Endothelial cell (in vitro differentiated cells): ENCODE measurements at regions not wholly inside any gene's neighbourhood (a gene's known extent, or its start where the extent isn't known, plus 50 kb on each side); places are given as distances from the start of the nearest gene placed in this dataset.
"Not testable (repeated sequence)": the region's sequence is repeated elsewhere in the genome, so short reads cannot be mapped to it uniquely, and the experiment has no call there.

Experiments
- DNase-seq: peaks from one replicate; pipeline ENCODE4 v3.0.0; 2021; ENCODE audit warnings: low spot score
- H3K27ac Mint-ChIP-seq: one replicate; pipeline ENCODE4 v1.8.0; 2021; ENCODE audit warnings: mixed read lengths, inconsistent platforms; ENCODE audit not compliant: unreplicated experiment
- H3K27me3 Mint-ChIP-seq: one replicate; pipeline ENCODE4 v1.8.0; 2021; ENCODE audit warnings: mild to moderate bottlenecking, moderate library complexity, mixed read lengths, inconsistent platforms; ENCODE audit not compliant: unreplicated experiment
- H3K36me3 Mint-ChIP-seq: one replicate; pipeline ENCODE4 v1.8.0; 2021; ENCODE audit warnings: mild to moderate bottlenecking, low read depth, mixed read lengths, inconsistent platforms; ENCODE audit not compliant: unreplicated experiment
- H3K4me1 Mint-ChIP-seq: one replicate; pipeline ENCODE4 v1.8.0; 2021; ENCODE audit warnings: mild to moderate bottlenecking, mixed read lengths, inconsistent platforms; ENCODE audit not compliant: unreplicated experiment
- H3K4me3 Mint-ChIP-seq: one replicate; pipeline ENCODE4 v1.8.0; 2021; ENCODE audit warnings: mild to moderate bottlenecking, mixed read lengths, inconsistent platforms; ENCODE audit not compliant: unreplicated experiment
- H3K9me3 Mint-ChIP-seq: one replicate; pipeline ENCODE4 v1.8.0; 2021; ENCODE audit warnings: mixed read lengths, inconsistent platforms; ENCODE audit not compliant: unreplicated experiment
- TF ChIP-seq, protein P1 (sequence below): fragments of 200-600 bp; sonication (generic); IDR thresholded peaks from one replicate; pipeline ENCODE4 v1.5.0; 2021; ENCODE audit warnings: antibody characterized with exemption; ENCODE audit not compliant: unreplicated experiment

- no peak overlapping the region for H3K27ac Mint-ChIP-seq
Observed at GRCh38 chr13:61891401-61891800, 475.8 kb upstream of the PCDH20 start.

DNA sequence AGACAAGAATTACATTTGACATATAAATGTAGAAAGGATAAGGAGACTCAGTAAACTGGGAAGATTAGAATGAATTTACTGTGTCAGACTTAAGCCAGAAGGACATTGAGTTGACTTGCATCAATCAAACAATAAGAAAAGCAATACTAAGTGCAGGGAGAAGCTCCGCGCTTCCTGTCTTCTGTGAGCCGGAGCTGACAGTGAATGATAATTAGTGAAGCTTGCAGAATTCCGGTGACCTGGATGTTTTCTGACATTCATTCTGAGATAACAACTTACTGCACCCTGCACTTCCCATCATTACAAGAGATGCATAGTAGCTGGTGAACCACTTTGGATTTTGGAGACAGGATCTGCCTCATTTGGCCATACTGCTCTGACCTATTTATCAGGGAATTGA is 469.2 kb upstream of the PCDH20 start:
- Mint-ChIP-seq H3K27ac (no peak overlapping the region), H3K27me3 (no peaks in the 10 kb centered on the region), H3K9me3 (no peaks in the 10 kb centered on the region), H3K4me3 (no peak overlapping the region), H3K4me1 (no peaks in the 10 kb centered on the region), H3K36me3 (no peaks in the 10 kb centered on the region)
- TF ChIP-seq, protein P1, sequence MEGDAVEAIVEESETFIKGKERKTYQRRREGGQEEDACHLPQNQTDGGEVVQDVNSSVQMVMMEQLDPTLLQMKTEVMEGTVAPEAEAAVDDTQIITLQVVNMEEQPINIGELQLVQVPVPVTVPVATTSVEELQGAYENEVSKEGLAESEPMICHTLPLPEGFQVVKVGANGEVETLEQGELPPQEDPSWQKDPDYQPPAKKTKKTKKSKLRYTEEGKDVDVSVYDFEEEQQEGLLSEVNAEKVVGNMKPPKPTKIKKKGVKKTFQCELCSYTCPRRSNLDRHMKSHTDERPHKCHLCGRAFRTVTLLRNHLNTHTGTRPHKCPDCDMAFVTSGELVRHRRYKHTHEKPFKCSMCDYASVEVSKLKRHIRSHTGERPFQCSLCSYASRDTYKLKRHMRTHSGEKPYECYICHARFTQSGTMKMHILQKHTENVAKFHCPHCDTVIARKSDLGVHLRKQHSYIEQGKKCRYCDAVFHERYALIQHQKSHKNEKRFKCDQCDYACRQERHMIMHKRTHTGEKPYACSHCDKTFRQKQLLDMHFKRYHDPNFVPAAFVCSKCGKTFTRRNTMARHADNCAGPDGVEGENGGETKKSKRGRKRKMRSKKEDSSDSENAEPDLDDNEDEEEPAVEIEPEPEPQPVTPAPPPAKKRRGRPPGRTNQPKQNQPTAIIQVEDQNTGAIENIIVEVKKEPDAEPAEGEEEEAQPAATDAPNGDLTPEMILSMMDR: no peak
- no peak for DNase-seq

More at GRCh38 chr13:61891401-61891800, 475.8 kb upstream of the PCDH20 start:
- Mint-ChIP-seq H3K4me1 (no peaks in the 10 kb centered on the region), H3K36me3 (no peaks in the 10 kb centered on the region), H3K9me3 (no peaks in the 10 kb centered on the region), H3K4me3 (no peak overlapping the region), H3K27me3 (peaks cover 3% of the 10 kb centered on the region)
- no peak for DNase-seq
- TF ChIP-seq, protein P1: no peak

GRCh38 chr13:61880578-61881283 is 465.1 kb upstream of the PCDH20 start:
- peak; percentile 24 for DNase-seq
- H3K4me3 Mint-ChIP-seq: no peak overlapping the region
- H3K27me3 Mint-ChIP-seq: no peaks in the 10 kb centered on the region
- TF ChIP-seq, protein P1: peak; percentile 62
- H3K27ac Mint-ChIP-seq: no peak overlapping the region
- H3K36me3 Mint-ChIP-seq: no peaks in the 10 kb centered on the region
- H3K9me3 Mint-ChIP-seq: peaks cover 4% of the 10 kb centered on the region
- no peaks in the 10 kb centered on the region for H3K4me1 Mint-ChIP-seq

DNA sequence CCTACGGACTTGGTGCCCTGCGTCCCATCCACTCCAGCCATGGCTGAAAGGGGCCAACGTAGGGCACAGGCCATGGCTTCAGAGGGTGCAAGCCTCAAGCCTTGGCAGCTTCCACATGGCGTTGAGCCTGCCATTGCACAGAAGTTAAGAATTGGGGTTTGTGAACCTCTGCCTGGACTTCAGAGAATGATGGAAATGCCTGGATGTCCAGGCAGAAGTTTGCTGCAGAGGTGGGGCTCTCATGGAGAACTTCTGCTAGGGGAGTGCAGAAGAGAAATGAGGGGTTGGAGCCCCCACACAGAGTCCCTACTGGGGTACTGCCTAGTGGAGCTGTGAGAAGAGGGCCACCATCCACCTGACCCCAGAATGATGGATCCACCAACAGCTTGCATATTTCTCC is 462.9 kb upstream of the PCDH20 start:
- H3K36me3 Mint-ChIP-seq, DNase-seq, H3K9me3 Mint-ChIP-seq, H3K4me3 Mint-ChIP-seq, H3K27me3 Mint-ChIP-seq, H3K27ac Mint-ChIP-seq, H3K4me1 Mint-ChIP-seq: not testable (repeated sequence)

DNA sequence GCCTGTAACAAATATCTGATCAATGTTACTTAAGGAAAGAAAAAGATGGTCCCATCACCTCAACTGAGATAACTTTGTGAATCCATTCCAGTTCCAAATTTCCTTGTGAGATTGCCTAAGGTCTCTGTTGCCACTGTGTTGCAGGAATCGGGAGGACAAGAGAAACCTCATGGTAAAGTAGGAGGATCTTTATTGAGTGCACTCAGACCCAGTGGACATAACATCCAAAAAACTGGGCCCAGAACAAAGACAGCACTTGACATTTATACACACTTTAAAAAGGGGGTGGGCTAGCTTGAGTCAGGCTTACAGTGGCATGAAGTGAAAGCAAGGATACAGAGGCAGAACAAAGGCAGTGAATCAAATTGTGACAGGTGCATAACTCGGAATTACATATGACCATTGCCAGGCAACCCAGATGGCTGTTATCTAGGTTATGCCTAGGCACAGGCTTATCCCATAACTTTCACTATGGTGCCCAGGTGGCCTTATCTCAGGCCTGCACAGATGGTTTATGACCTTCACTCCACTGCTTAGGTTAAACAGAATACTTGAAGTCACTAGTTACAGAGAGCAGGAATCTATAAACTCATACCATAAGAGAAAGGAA is 459.4 kb upstream of the PCDH20 start:
- Mint-ChIP-seq H3K4me1 (no peaks in the 10 kb centered on the region), H3K27me3 (no peaks in the 10 kb centered on the region), H3K9me3 (peaks cover 4% of the 10 kb centered on the region), H3K27ac (no peak overlapping the region), H3K4me3 (no peak overlapping the region), H3K36me3 (no peaks in the 10 kb centered on the region)
- DNase-seq: no peak
- TF ChIP-seq, protein P1: no peak
